ENCODE measurements at regions not wholly inside any gene's neighbourhood (a gene's known extent, or its start where the extent isn't known, plus 50 kb on each side); places are given as distances from the start of the nearest gene placed in this dataset.
"Not testable (repeated sequence)": the region's sequence is repeated elsewhere in the genome, so short reads cannot be mapped to it uniquely, and the experiment has no call there.

- no peak for DNase-seq (ENCODE audit: low read depth in 2 of 2)
These were observed 154.2 kb upstream of the DAB1 start for GRCh38 chr1:57578099-57578498.

- DNase-seq (ENCODE audit: low read depth in 2 of 2): no peak
These were observed 152.9 kb upstream of the DAB1 start for GRCh38 chr1:57576756-57577155.

GRCh38 chr1:57572016-57572415, 148.2 kb upstream of the DAB1 start:
- DNase-seq (ENCODE audit: low read depth in 2 of 2): no peak

- not testable (repeated sequence) for DNase-seq (ENCODE audit: low read depth in 2 of 2)
These were observed 134.2 kb upstream of the DAB1 start for GRCh38 chr1:57558066-57558465.

GRCh38 chr1:57553666-57554065, 129.8 kb upstream of the DAB1 start:
- no peak for DNase-seq (ENCODE audit: low read depth in 2 of 2)

- DNase-seq (ENCODE audit: low read depth in 2 of 2): no peak
These were observed 127.6 kb upstream of the DAB1 start for GRCh38 chr1:57551476-57551875.

GRCh38 chr1:57550092-57550491, 126.2 kb upstream of the DAB1 start:
- DNase-seq (ENCODE audit: low read depth in 2 of 2): no peak

GRCh38 chr1:57549300-57549699, 125.4 kb upstream of the DAB1 start:
- no peak for DNase-seq (ENCODE audit: low read depth in 2 of 2)

GRCh38 chr1:57546549-57547330, 122.9 kb upstream of the DAB1 start:
- no peak for DNase-seq (ENCODE audit: low read depth in 2 of 2)

- no peak for DNase-seq (ENCODE audit: low read depth in 2 of 2)
These were observed 120.5 kb upstream of the DAB1 start for GRCh38 chr1:57544345-57544744.

- no peak for DNase-seq (ENCODE audit: low read depth in 2 of 2)
These were observed 113.0 kb upstream of the DAB1 start for GRCh38 chr1:57536749-57537423.

GRCh38 chr1:57532299-57532698, 108.4 kb upstream of the DAB1 start:
- DNase-seq (ENCODE audit: low read depth in 2 of 2): no peak

- not testable (repeated sequence) for DNase-seq (ENCODE audit: low read depth in 2 of 2)
These were observed 107.0 kb upstream of the DAB1 start for GRCh38 chr1:57530911-57531260.

GRCh38 chr1:57530206-57530910, 106.5 kb upstream of the DAB1 start:
- DNase-seq (ENCODE audit: low read depth in 2 of 2): no peak

- DNase-seq (ENCODE audit: low read depth in 2 of 2): no peak
These were observed 98.7 kb upstream of the DAB1 start for GRCh38 chr1:57522575-57522974.

GRCh38 chr1:57520743-57521515, 97.1 kb upstream of the DAB1 start:
- no peak for DNase-seq (ENCODE audit: low read depth in 2 of 2)

GRCh38 chr1:57518496-57518895, 94.6 kb upstream of the DAB1 start:
- no peak for DNase-seq (ENCODE audit: low read depth in 2 of 2)

GRCh38 chr1:57517587-57518374, 93.9 kb upstream of the DAB1 start:
- DNase-seq (ENCODE audit: low read depth in 2 of 2): no peak

- no peak for DNase-seq (ENCODE audit: low read depth in 2 of 2)
These were observed 88.5 kb upstream of the DAB1 start for GRCh38 chr1:57512386-57512785.

GRCh38 chr1:57506941-57507340, 83.1 kb upstream of the DAB1 start:
- DNase-seq (ENCODE audit: low read depth in 2 of 2): no peak

GRCh38 chr1:57503337-57503736, 79.5 kb upstream of the DAB1 start:
- DNase-seq (ENCODE audit: low read depth in 2 of 2): no peak
